ENCODE measurements at regions not wholly inside any gene's neighbourhood (a gene's known extent, or its start where the extent isn't known, plus 50 kb on each side); places are given as distances from the start of the nearest gene placed in this dataset.
"Not testable (repeated sequence)": the region's sequence is repeated elsewhere in the genome, so short reads cannot be mapped to it uniquely, and the experiment has no call there.

DNA sequence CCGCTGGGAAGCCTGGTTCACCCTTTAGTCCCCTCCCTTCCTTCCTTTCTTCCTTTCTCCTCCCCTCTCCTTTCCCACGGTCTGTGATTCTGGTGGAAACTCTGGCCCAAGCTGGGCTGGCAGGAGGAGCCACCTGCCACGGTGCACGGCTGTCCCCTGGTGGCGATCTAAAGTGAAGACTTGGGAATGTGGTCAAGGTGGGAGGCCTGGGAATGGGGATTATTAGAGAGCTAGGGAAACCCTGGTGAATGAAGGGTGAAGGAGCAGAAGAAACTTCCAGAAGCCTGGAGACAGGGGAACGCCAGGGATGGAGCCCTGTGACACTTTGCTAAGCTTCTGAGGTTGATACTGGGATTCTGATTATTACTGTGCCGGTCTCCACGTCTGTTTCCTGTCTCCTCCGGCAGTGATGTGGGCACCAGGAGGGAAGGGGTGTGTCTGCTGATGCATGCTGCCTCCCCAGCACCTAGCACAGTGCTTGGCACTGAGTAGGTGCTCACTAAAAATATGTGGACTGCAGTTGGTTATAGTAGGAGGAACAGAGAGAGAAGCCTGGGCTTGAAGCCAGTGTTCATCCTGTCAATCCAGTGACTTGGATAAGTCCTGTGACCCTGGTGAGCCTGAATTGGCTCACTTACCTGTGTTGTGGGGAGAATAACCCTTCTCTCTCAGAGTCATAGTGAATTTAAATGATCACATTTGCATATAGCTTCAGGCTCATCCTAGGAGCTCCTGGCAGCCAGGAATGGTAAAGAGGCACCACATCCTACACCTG is 71.2 kb upstream of the NBPF3 start:
- no peak overlapping the region for H3K4me2 ChIP-seq (ENCODE audit: low read length)
- H3K9ac ChIP-seq (ENCODE audit: low read length) = no peak overlapping the region
- H3K79me2 ChIP-seq (ENCODE audit: insufficient read depth, low read length) = no peaks in the 10 kb centered on the region
- TF ChIP-seq EZH2 (IDR thresholded peaks at IDR 0.05; ENCODE audit: borderline replicate concordance, low read length) = no peak
- TF ChIP-seq, protein P1, sequence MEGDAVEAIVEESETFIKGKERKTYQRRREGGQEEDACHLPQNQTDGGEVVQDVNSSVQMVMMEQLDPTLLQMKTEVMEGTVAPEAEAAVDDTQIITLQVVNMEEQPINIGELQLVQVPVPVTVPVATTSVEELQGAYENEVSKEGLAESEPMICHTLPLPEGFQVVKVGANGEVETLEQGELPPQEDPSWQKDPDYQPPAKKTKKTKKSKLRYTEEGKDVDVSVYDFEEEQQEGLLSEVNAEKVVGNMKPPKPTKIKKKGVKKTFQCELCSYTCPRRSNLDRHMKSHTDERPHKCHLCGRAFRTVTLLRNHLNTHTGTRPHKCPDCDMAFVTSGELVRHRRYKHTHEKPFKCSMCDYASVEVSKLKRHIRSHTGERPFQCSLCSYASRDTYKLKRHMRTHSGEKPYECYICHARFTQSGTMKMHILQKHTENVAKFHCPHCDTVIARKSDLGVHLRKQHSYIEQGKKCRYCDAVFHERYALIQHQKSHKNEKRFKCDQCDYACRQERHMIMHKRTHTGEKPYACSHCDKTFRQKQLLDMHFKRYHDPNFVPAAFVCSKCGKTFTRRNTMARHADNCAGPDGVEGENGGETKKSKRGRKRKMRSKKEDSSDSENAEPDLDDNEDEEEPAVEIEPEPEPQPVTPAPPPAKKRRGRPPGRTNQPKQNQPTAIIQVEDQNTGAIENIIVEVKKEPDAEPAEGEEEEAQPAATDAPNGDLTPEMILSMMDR (IDR thresholded peaks at IDR 0.05; ENCODE audit: low read length) = peak; percentile 100
- H3F3A ChIP-seq (ENCODE audit: insufficient read depth, low read length) = no peaks in the 10 kb centered on the region
- H3K27me3 ChIP-seq (ENCODE audit: insufficient read depth, low read length) = no peaks in the 10 kb centered on the region
- H2AFZ ChIP-seq (ENCODE audit: low read length) = no peak overlapping the region
- no peak overlapping the region for H3K4me3 ChIP-seq (ENCODE audit: low read depth, low read length, poor library complexity, severe bottlenecking)
- no peaks in the 10 kb centered on the region for H4K20me1 ChIP-seq (ENCODE audit: insufficient read depth, low read length)
- no peaks in the 10 kb centered on the region for H3K9me2 ChIP-seq (ENCODE audit: low read depth, low read length)
- no peaks in the 10 kb centered on the region for H3K36me3 ChIP-seq (ENCODE audit: insufficient read depth, low read length)
- H3K4me1 ChIP-seq (ENCODE audit: insufficient read depth, low read length, severe bottlenecking) = no peaks in the 10 kb centered on the region
- no peak overlapping the region for H3K27ac ChIP-seq (ENCODE audit: low read depth, low read length, poor library complexity, severe bottlenecking)
- H3K9me3 ChIP-seq (ENCODE audit: low read length) = no peaks in the 10 kb centered on the region

- not testable (repeated sequence) for H3K4me2 ChIP-seq (ENCODE audit: low read length); H3K9ac ChIP-seq (ENCODE audit: low read length); H3K4me1 ChIP-seq (ENCODE audit: insufficient read depth, low read length, severe bottlenecking); H3F3A ChIP-seq (ENCODE audit: insufficient read depth, low read length); H3K27ac ChIP-seq (ENCODE audit: low read depth, low read length, poor library complexity, severe bottlenecking); H3K9me3 ChIP-seq (ENCODE audit: low read length); H2AFZ ChIP-seq (ENCODE audit: low read length); H3K4me3 ChIP-seq (ENCODE audit: low read depth, low read length, poor library complexity, severe bottlenecking); H4K20me1 ChIP-seq (ENCODE audit: insufficient read depth, low read length); H3K36me3 ChIP-seq (ENCODE audit: insufficient read depth, low read length); H3K79me2 ChIP-seq (ENCODE audit: insufficient read depth, low read length); H3K27me3 ChIP-seq (ENCODE audit: insufficient read depth, low read length); H3K9me2 ChIP-seq (ENCODE audit: low read depth, low read length)
Observed at GRCh38 chr1:21367973-21368514, 71.9 kb upstream of the NBPF3 start.

DNA sequence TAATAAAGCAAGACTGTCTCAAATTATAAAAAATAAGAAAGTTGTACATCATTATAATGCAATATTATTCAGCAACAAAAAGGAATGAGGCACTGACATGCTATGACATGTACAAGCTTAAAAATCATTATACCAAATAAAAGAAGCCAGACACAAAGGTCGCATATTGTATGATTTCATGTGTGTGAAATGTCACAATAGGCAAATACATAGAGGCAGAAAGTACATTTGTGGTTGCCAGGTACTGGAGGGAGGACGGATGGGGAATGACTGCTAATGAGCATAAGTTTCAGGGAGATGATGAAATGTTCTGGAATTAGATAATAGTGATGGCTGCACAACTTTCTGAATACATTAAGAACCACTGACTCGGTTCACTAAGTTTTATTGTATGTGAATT is 73.6 kb upstream of the NBPF3 start:
- Histone ChIP-seq H3K79me2 (ENCODE audit: insufficient read depth, low read length) (no peaks in the 10 kb centered on the region), H3K4me1 (ENCODE audit: insufficient read depth, low read length, severe bottlenecking) (no peaks in the 10 kb centered on the region), H2AFZ (ENCODE audit: low read length) (no peak overlapping the region), H3K27ac (ENCODE audit: low read depth, low read length, poor library complexity, severe bottlenecking) (no peak overlapping the region), H3K9ac (ENCODE audit: low read length) (no peak overlapping the region), H3K9me3 (ENCODE audit: low read length) (no peaks in the 10 kb centered on the region), H3F3A (ENCODE audit: insufficient read depth, low read length) (no peaks in the 10 kb centered on the region), H4K20me1 (ENCODE audit: insufficient read depth, low read length) (no peaks in the 10 kb centered on the region), H3K27me3 (ENCODE audit: insufficient read depth, low read length) (no peaks in the 10 kb centered on the region), H3K9me2 (ENCODE audit: low read depth, low read length) (no peaks in the 10 kb centered on the region), H3K4me3 (ENCODE audit: low read depth, low read length, poor library complexity, severe bottlenecking) (no peak overlapping the region), H3K4me2 (ENCODE audit: low read length) (no peak overlapping the region), H3K36me3 (ENCODE audit: insufficient read depth, low read length) (no peaks in the 10 kb centered on the region)
- TF ChIP-seq EZH2 (IDR thresholded peaks at IDR 0.05; ENCODE audit: borderline replicate concordance, low read length) = no peak
- TF ChIP-seq, protein P1 (IDR thresholded peaks at IDR 0.05; ENCODE audit: low read length) = no peak

GRCh38 chr1:21365036-21365435 is 74.8 kb upstream of the ECE1 start:
- Histone ChIP-seq H3K36me3 (ENCODE audit: insufficient read depth, low read length) (no peaks in the 10 kb centered on the region), H3K9me3 (ENCODE audit: low read length) (no peaks in the 10 kb centered on the region), H2AFZ (ENCODE audit: low read length) (no peak overlapping the region), H3K9me2 (ENCODE audit: low read depth, low read length) (no peaks in the 10 kb centered on the region), H3K27ac (ENCODE audit: low read depth, low read length, poor library complexity, severe bottlenecking) (no peak overlapping the region), H3K4me2 (ENCODE audit: low read length) (no peak overlapping the region), H3K4me3 (ENCODE audit: low read depth, low read length, poor library complexity, severe bottlenecking) (no peak overlapping the region), H3K4me1 (ENCODE audit: insufficient read depth, low read length, severe bottlenecking) (no peaks in the 10 kb centered on the region), H3K9ac (ENCODE audit: low read length) (no peak overlapping the region), H3K27me3 (ENCODE audit: insufficient read depth, low read length) (no peaks in the 10 kb centered on the region), H3F3A (ENCODE audit: insufficient read depth, low read length) (no peaks in the 10 kb centered on the region), H3K79me2 (ENCODE audit: insufficient read depth, low read length) (no peaks in the 10 kb centered on the region), H4K20me1 (ENCODE audit: insufficient read depth, low read length) (no peaks in the 10 kb centered on the region)
- no peak for TF ChIP-seq EZH2 (IDR thresholded peaks at IDR 0.05; ENCODE audit: borderline replicate concordance, low read length)
- TF ChIP-seq, protein P1 (IDR thresholded peaks at IDR 0.05; ENCODE audit: low read length) = no peak
